Left cardiac atrium (tissue), 4 donors: ENCODE measurements at regions not wholly inside any gene's neighbourhood (a gene's known extent, or its start where the extent isn't known, plus 50 kb on each side); places are given as distances from the start of the nearest gene placed in this dataset.

ENCODE experiments used
- ATAC-seq, 2 donors: fragments of 200-7000 bp; cut with Tn5 transposase; one replicate each; pipeline ENCODE4 v1.9.1; 2020; ENCODE audit warnings: mild to moderate bottlenecking in 2 of 2, moderate library complexity in 2 of 2
- DNase-seq: peaks from one replicate; pipeline ENCODE4 v3.0.0-alpha.2; 2020
- intact Hi-C, 2 donors: fragments of 100-400 bp; cut with DNase I; formaldehyde crosslinking; loops; one replicate each; pipeline versions ENCODE4 v1.14.1 to v1.15.1; 2022 to 2023
- donor health status: DM: no; HTN: yes; CAD: no.
- donor health status: DM: no; HTN: yes; CAD: no; lungs with severe emphysema.
- donor health status: DM: yes; HTN: yes; CAD: no.
- donor health status: Dilated cardiomyopathy.

GRCh38 chr5:105508519-105508918, 1945.9 kb upstream of the NUDT12 start:
- no peak for DNase-seq
- no peak for ATAC-seq
- intact Hi-C loops, result no loop called here

GRCh38 chr5:105506692-105507277, 1944.2 kb upstream of the NUDT12 start:
- ATAC-seq (no peak), DNase-seq (no peak)
- intact Hi-C loops, result no loop called here

- ATAC-seq (no peak), DNase-seq (no peak)
- intact Hi-C loops, result no loop called here
These were observed 1941.4 kb upstream of the NUDT12 start for GRCh38 chr5:105503950-105504349.

GRCh38 chr5:105501315-105501714, 1938.7 kb upstream of the NUDT12 start:
- DNase-seq, result no peak
- no peak for ATAC-seq
- intact Hi-C loops, result no loop called here

GRCh38 chr5:105475401-105475800, 1912.8 kb upstream of the NUDT12 start:
- intact Hi-C loops, result no loop called here
- DNase-seq (no peak), ATAC-seq (no peak)

- DNase-seq, result no peak
- ATAC-seq, result no peak
- intact Hi-C loops, result no loop called here
These were observed 1899.8 kb upstream of the NUDT12 start for GRCh38 chr5:105462377-105462776.

- intact Hi-C loops, result no loop called here
- DNase-seq (no peak), ATAC-seq (no peak)
These were observed 1898.1 kb upstream of the NUDT12 start for GRCh38 chr5:105460721-105461120.

GRCh38 chr5:105453216-105453807, 1890.7 kb upstream of the NUDT12 start:
- intact Hi-C loops, result no loop called here
- DNase-seq (no peak), ATAC-seq (no peak)

GRCh38 chr5:105448271-105448670, 1885.7 kb upstream of the NUDT12 start:
- ATAC-seq (no peak), DNase-seq (no peak)
- intact Hi-C loops, result no loop called here

GRCh38 chr5:105430516-105430915, 1867.9 kb upstream of the NUDT12 start:
- intact Hi-C loops, result no loop called here
- ATAC-seq (no peak), DNase-seq (no peak)

GRCh38 chr5:105428451-105429380, 1866.1 kb upstream of the NUDT12 start:
- ATAC-seq, result no peak
- intact Hi-C loops, result no loop called here
- no peak for DNase-seq

GRCh38 chr5:105414067-105414466, 1851.5 kb upstream of the NUDT12 start:
- intact Hi-C loops, result no loop called here
- no peak for ATAC-seq

GRCh38 chr5:105413406-105413990, 1850.9 kb upstream of the NUDT12 start:
- DNase-seq (no peak), ATAC-seq (no peak)
- intact Hi-C loops, result no loop called here

More at GRCh38 chr5:105414067-105414466, 1851.5 kb upstream of the NUDT12 start:
- no peak for DNase-seq

- intact Hi-C loops, result no loop called here
- no peak for DNase-seq
- ATAC-seq, result no peak
These were observed 1847.1 kb upstream of the NUDT12 start for GRCh38 chr5:105409695-105410094.

- ATAC-seq (no peak), DNase-seq (no peak)
- intact Hi-C loops, result no loop called here
These were observed 1844.6 kb upstream of the NUDT12 start for GRCh38 chr5:105407200-105407599.

- no peak for DNase-seq
- intact Hi-C loops, result no loop called here
- no peak for ATAC-seq
These were observed 1835.2 kb upstream of the NUDT12 start for GRCh38 chr5:105397749-105398148.

GRCh38 chr5:105392710-105393149, 1830.1 kb upstream of the NUDT12 start:
- no peak for ATAC-seq
- no peak for DNase-seq
- intact Hi-C loops, result no loop called here

- ATAC-seq (no peak), DNase-seq (no peak)
- intact Hi-C loops, result no loop called here
These were observed 1829.6 kb upstream of the NUDT12 start for GRCh38 chr5:105392122-105392709.

GRCh38 chr5:105380126-105380525, 1817.5 kb upstream of the NUDT12 start:
- no peak for DNase-seq
- intact Hi-C loops, result no loop called here
- no peak for ATAC-seq

- intact Hi-C loops, result no loop called here
- no peak for ATAC-seq
- no peak for DNase-seq
These were observed 1808.6 kb upstream of the NUDT12 start for GRCh38 chr5:105371169-105371568.
